Hematopoietic multipotent progenitor cell treated with erythropoietin and hydrocortisone succinate and interleukin-3 and kit ligand, for 17 days (in vitro differentiated cells): ENCODE measurements at regions not wholly inside any gene's neighbourhood (a gene's known extent, or its start where the extent isn't known, plus 50 kb on each side); places are given as distances from the start of the nearest gene placed in this dataset.

Source experiments
- DNase-seq: peaks from one replicate; pipeline ENCODE4 v3.0.0-alpha.2; 2015; ENCODE audit warnings: low spot score

- DNase-seq: no peak
Measured at GRCh38 chr5:4079831-4080230, 484.2 kb downstream of the IRX1 start.

- no peak for DNase-seq
Measured at GRCh38 chr5:4080370-4080769, 484.7 kb downstream of the IRX1 start.

GRCh38 chr5:4081059-4081458 is 485.4 kb downstream of the IRX1 start:
- DNase-seq: no peak

GRCh38 chr5:4081466-4081865 is 485.8 kb downstream of the IRX1 start:
- DNase-seq: no peak

- no peak for DNase-seq
Measured at GRCh38 chr5:4082966-4083564, 487.4 kb downstream of the IRX1 start.

GRCh38 chr5:4083591-4084337 is 488.1 kb downstream of the IRX1 start:
- no peak for DNase-seq

GRCh38 chr5:4086081-4086480 is 490.4 kb downstream of the IRX1 start:
- DNase-seq: no peak

GRCh38 chr5:4087110-4087509 is 491.5 kb downstream of the IRX1 start:
- DNase-seq: no peak

GRCh38 chr5:4089087-4089486 is 493.5 kb downstream of the IRX1 start:
- no peak for DNase-seq

- no peak for DNase-seq
Measured at GRCh38 chr5:4093236-4093635, 497.6 kb downstream of the IRX1 start.

- no peak for DNase-seq
Measured at GRCh38 chr5:4093970-4094369, 498.3 kb downstream of the IRX1 start.

GRCh38 chr5:4095918-4096630 is 500.4 kb downstream of the IRX1 start:
- no peak for DNase-seq

- no peak for DNase-seq
Measured at GRCh38 chr5:4097199-4097598, 501.6 kb downstream of the IRX1 start.

GRCh38 chr5:4098226-4098625 is 502.6 kb downstream of the IRX1 start:
- DNase-seq: no peak

- no peak for DNase-seq
Measured at GRCh38 chr5:4099386-4099785, 503.8 kb downstream of the IRX1 start.

- DNase-seq: no peak
Measured at GRCh38 chr5:4100739-4101138, 505.1 kb downstream of the IRX1 start.

- DNase-seq: no peak
Measured at GRCh38 chr5:4101189-4101588, 505.6 kb downstream of the IRX1 start.

GRCh38 chr5:4104831-4105597 is 509.4 kb downstream of the IRX1 start:
- DNase-seq: no peak

GRCh38 chr5:4108690-4109089 is 513.1 kb downstream of the IRX1 start:
- DNase-seq: no peak

- DNase-seq: no peak
Measured at GRCh38 chr5:4113426-4113825, 517.8 kb downstream of the IRX1 start.

GRCh38 chr5:4113905-4114304 is 518.3 kb downstream of the IRX1 start:
- no peak for DNase-seq

- DNase-seq: no peak
Measured at GRCh38 chr5:4114452-4114851, 518.8 kb downstream of the IRX1 start.

GRCh38 chr5:4116834-4117233 is 521.2 kb downstream of the IRX1 start:
- no peak for DNase-seq
